M059J (cell line): ENCODE measurements at regions not wholly inside any gene's neighbourhood (a gene's known extent, or its start where the extent isn't known, plus 50 kb on each side); places are given as distances from the start of the nearest gene placed in this dataset.

Experiments used
- DNase-seq: peaks from one replicate; pipeline ENCODE4 v3.0.0-alpha.2; 2012; ENCODE audit warnings: low read depth

DNA sequence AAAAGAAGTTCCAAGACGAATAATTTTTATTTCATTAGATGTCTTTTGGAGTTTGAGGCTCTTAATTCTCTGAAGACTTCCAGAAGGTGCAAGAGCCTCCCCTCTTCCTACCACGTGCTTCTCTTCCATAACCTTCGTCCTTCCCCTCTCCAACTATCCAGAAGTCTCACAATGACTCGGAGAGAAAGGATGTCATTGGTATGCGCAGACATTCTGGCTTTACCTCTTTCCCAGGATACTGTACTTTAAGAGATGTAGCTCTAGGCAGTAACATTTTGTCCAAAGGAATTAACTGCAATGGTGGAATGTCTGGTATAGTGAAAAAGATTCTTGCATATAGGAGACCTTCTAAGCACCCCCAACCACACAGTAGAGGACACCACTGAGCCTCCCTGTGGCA, 249.0 kb upstream of the OSR1 start:
- peak; percentile 70 for DNase-seq

DNA sequence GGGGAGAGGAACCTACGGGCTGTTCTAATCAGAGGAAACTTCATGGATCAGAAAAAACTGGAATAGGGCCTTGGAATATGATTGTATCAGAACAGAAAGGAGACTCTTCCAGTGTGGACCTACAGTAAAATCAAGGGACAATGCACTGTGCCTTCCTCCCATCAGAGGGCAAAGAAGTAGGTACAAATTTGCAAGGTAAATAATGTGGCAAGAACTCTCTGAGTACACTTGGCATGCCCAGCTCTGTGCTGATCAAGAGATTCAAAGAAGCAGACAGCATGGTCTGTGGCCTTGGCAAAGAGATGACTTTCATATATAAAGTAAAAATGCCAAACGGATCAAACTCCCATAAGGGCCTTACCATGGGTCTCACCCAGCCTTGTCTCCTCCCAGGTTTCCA, 242.6 kb upstream of the OSR1 start:
- no peak for DNase-seq

GRCh38 chr2:19600506-19600905, 242.1 kb upstream of the OSR1 start:
- no peak for DNase-seq

- DNase-seq, result no peak
These were observed 240.5 kb upstream of the OSR1 start for GRCh38 chr2:19598971-19599370.

- DNase-seq, result no peak
These were observed 233.8 kb upstream of the OSR1 start for GRCh38 chr2:19592197-19592596.

GRCh38 chr2:19589791-19590190, 231.4 kb upstream of the OSR1 start:
- DNase-seq, result no peak

- peak; percentile 73 for DNase-seq
These were observed 222.4 kb upstream of the OSR1 start for GRCh38 chr2:19580830-19581229.

DNA sequence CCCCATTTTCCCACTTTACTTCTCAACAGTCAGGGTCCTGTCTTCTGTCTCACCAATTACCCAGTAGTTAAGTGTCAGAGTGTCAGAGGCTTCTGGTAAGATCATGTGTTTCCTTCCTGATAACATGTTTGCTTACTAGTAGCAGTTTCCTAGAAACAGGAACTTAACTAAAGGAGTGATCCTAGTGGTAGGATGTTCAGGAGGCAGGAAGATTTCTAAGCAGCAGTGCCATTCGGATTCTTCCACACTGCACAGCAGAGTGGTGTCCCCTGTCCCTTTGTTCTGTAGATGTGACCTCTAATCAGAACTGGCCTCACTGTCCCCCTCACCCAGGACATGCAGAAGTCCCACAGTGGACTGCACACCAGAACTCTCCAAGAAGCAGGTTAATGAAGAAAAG, 221.8 kb upstream of the OSR1 start:
- DNase-seq, result peak; percentile 40

DNA sequence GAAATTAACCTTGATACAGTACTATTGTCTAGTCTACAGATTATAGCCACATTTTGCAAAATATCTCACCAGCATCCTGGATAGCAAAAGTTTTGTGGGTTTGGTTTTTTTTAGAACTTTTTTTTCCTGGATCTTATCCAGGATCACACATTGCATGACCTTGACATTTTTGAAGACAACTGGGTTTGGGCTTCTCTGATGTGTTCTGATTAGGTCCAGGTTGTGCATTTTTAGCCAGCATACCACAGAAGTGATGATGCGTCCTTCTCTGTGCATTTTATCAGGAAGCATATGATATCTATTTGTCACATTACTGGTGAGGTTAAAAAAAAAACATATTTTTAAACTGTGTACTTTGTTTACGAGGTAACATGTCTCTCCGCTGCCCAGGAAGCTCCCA, 221.0 kb upstream of the OSR1 start:
- no peak for DNase-seq

GRCh38 chr2:19577723-19578122, 219.3 kb upstream of the OSR1 start:
- DNase-seq, result peak; percentile 33

- DNase-seq, result peak; percentile 22
These were observed 218.0 kb upstream of the OSR1 start for GRCh38 chr2:19576411-19576810.

DNA sequence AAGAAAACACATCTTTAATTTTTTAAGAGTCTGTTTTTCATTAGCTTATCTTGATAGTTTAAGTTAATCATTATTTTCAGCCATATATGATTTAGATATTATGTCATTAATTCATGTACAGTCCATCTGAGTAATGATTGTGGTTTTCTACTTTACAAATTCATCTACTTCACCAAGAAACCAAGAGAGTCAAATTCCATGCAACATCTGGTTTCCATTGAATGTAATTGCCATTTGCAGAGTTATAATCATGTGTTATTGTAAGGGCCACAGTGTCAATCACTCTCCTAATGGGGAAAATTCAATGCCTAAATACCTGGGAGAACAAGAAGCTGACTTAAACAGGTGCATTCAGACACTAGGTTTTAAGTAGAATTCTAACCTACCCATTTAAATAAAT, 217.2 kb upstream of the OSR1 start:
- DNase-seq, result no peak

DNA sequence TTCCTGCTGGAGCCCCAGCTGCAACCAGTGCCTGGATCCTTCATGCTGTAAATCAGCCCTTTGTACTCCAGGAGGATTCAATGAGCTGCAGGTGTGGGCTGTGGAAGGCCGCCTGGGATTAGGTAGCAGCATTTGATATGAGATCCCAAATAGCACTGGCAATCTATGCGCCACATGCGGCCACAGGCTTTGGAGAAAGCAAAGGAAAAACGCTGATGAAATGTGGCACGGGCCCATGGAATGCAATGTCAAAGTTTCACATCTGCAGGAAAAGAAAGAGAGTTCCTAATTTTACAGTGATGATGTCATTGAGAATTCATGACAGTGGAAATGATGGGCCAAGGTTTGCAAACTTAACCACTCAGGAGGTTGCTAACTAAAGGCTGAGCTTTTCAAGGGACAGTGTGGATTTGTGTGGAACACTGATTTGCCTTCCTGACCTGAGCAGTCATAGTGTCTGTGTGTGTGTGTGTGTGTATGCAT, 216.4 kb upstream of the OSR1 start:
- DNase-seq, result peak; percentile 65

- DNase-seq, result no peak
These were observed 215.4 kb upstream of the OSR1 start for GRCh38 chr2:19573784-19574183.

- no peak for DNase-seq
These were observed 213.3 kb upstream of the OSR1 start for GRCh38 chr2:19571773-19572172.

DNA sequence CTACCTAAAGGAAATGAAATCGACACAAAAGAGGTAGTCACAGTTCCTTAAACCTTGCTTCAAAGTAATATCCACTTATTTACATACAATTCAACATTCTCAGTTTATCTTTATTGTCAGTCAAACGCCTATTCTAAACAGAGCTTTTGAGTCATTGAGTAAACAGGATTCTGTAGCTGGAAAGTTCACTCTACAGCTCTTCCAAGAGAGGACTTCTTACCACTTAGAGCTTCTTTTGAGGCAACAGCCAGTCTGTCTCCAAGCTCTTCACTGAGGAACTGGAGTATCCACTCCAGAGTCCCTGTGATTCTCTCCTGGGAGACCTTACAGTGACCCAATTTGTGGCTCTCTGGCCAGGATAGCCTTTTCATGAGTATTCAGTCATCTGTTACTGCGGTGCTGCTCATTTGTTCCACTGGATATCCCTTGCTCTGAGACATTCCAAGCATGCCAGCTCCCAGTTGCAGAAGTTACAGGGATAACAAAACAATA, 210.9 kb upstream of the OSR1 start:
- peak; percentile 51 for DNase-seq

DNA sequence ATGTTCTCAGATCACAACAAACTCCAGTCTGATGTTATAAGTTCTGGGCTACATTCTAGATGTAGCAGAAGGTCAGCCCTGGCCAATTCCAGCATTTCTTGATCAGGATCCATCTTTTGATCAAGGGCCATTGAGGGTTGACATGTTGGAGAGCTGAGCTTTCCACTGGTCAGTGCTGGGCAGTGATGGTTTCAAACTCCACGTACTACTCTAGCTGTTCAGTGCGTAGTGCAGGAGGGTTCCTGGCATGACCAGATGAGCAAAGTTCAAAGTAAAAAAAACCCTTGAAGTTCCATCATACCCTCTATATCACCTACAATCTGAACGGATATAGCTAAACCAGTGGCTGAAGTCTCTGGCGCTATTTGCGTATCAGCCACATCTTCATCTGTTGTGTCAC, 210.4 kb upstream of the OSR1 start:
- no peak for DNase-seq

- DNase-seq, result no peak
These were observed 202.4 kb upstream of the OSR1 start for GRCh38 chr2:19560785-19561184.

- no peak for DNase-seq
These were observed 201.3 kb upstream of the OSR1 start for GRCh38 chr2:19559596-19560240.

DNA sequence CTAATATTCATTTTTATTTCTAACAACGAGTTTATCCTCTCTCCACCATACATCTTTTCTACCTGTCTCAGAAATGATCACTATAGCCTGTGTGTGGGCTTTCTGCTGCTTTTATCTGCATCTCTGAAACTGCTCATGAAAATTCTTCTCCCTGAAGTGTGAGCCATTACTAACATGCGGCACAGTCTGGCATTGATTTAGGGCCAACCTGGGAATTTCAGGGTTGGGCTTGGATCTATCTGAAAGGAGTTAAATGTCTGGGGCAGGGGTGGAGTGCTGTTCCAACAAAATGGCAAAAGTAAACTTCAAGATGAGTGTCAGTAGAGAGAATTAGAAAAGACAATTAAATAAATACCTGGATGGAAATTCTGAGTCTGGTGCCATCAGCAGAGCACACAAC, 198.2 kb upstream of the OSR1 start:
- no peak for DNase-seq

DNA sequence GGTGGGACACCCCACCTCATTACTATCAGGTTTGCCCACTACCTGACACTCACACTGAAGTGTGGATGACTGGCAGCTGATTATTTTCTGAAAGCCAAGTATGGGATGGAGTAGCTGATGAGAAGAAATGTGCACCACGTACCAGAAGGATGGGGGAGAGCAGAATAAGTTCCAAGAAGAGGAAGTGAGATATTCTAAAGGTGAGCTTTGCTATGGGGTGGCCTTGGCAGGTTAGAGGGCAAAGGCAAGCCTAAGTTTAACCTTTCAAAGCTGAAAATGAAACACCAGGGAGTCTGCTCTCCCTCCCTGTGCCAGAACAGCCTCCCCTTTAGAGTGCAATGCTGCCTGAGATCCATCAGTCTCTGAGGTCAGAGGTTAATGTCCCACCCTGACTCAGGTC, 196.1 kb upstream of the OSR1 start:
- no peak for DNase-seq

- no peak for DNase-seq
These were observed 193.8 kb upstream of the OSR1 start for GRCh38 chr2:19552270-19552669.

DNA sequence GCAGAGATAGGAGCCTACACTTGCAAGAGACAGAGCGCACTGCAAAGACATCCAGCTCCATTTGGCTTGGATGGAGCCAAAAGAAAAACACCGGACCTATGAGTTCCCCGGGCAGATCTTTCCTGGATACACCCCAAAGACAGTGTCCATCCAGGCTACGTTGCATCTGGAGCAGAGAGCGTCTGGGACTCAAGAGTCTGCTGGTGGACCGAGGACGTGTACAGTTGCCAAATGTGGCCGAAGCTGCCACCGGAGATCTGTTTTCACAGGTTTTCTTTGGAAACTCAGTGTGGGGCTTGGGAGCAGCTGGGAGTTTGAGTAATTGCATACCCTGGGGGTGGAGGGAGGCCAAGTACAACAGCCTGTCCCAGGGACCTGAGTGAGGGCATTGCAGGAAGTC, 192.3 kb upstream of the OSR1 start:
- DNase-seq, result no peak

DNA sequence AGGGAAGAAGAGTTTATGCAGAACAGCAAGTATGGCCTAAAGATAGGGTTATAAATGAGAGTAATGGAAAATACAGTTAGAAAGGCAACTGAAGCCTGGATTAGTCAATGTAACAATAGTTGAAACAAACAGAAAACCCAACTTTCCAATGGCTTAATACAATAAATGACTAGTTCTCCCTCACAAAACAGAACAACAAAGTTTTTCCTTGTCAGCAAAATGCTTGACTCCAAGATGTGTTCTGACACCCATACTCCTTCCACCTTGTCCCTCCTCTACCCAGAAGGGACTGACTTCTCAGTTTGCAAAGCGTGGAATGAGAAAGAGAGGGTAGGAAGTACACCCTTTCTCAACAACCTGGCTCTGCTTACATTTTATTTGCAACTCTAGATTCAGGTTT, 191.4 kb upstream of the OSR1 start:
- no peak for DNase-seq
